GM12878 (cell line): ENCODE measurements at regions not wholly inside any gene's neighbourhood (a gene's known extent, or its start where the extent isn't known, plus 50 kb on each side); places are given as distances from the start of the nearest gene placed in this dataset.
A peak's percentile ranks its signal among the peaks of the same experiment; 100 is the strongest.

Experiments
- ATAC-seq: fragments of 200-7000 bp; cut with Tn5 transposase; 3 replicates; pipeline ENCODE4 v1.9.1; 2020; ENCODE audit warnings: mild to moderate bottlenecking, moderate library complexity
- BruUV-seq: library from RNA; stranded (reverse); fragments of 400-500 nt; replicated peaks from 2 replicates; lab custom pipeline; 2021; lab: Mats Ljungman, UMichigan
- CTCF ChIA-PET: fragments of 300-600 bp; sonication (Branson Sonifier 250); formaldehyde crosslinking; extraction: SDS; loops from one replicate; lab custom pipeline; 2021; ENCODE audit warnings: inconsistent platforms; lab: Yijun Ruan, JAX
- POLR2A ChIA-PET: fragments of 350-600 bp; formaldehyde crosslinking; extraction: SDS; loops from one replicate; lab custom pipeline; 2021; ENCODE audit warnings: inconsistent platforms; lab: Charles Lee
- RAD21 ChIA-PET: fragments of 300-600 bp; sonication (Branson Sonifier 250); formaldehyde crosslinking; loops from one replicate; lab custom pipeline; 2023; ENCODE audit warnings: antibody characterized with exemption; ENCODE audit not compliant: unreplicated experiment; lab: Charles Lee
- SMC1A ChIA-PET: fragments of 300-600 bp; sonication (Branson Sonifier 250); formaldehyde crosslinking; loops from one replicate; lab custom pipeline; 2023; ENCODE audit not compliant: unreplicated experiment, uncharacterized antibody; lab: Charles Lee
- DNase-seq: peaks from one replicate; pipeline ENCODE4 v3.0.0-alpha.2; 2011; ENCODE audit warnings: low read depth, low spot score
- FAIRE-seq: peaks from 3 replicates; lab custom pipeline; 2011; peaks lifted over from hg19 to GRCh38; lab: Jason Lieb, UNC
- H2AFZ ChIP-seq: 2 replicates; pipeline ENCODE4 v1.6.0; 2011; ENCODE audit warnings: low read depth, low read length, control low read depth; ENCODE audit not compliant: control insufficient read depth
- H3K27ac ChIP-seq: 2 replicates; pipeline ENCODE4 v1.5.1; 2011; ENCODE audit warnings: control low read depth; ENCODE audit not compliant: control insufficient read depth, insufficient read depth
- H3K27me3 ChIP-seq, 2 experiments: replicated peaks in 1 of 2; 2 replicates each; pipeline versions ENCODE4 v1.6.0 to v1.6.1; 2011; ENCODE audit warnings: low read length in 1 of 2; ENCODE audit not compliant: control insufficient read depth in 2 of 2, insufficient read depth in 2 of 2
- H3K36me3 ChIP-seq, 2 experiments: 2 replicates each; pipeline ENCODE4 v1.5.1; 2011; ENCODE audit warnings: low read length in 1 of 2; ENCODE audit not compliant: control insufficient read depth in 2 of 2, insufficient read depth in 2 of 2
- H3K4me1 ChIP-seq: 2 replicates; pipeline ENCODE4 v1.6.1; 2011; ENCODE audit warnings: mild to moderate bottlenecking, low read length, moderate library complexity, mixed read lengths; ENCODE audit not compliant: control insufficient read depth, insufficient read depth
- H3K4me2 ChIP-seq: 2 replicates; pipeline ENCODE4 v1.6.0; 2011; ENCODE audit warnings: control low read depth; ENCODE audit not compliant: control insufficient read depth, insufficient read depth
- H3K4me3 ChIP-seq: fragments of 200-600 bp; sonication (generic); 2 replicates; pipeline ENCODE4 v1.5.1; 2016
- H3K79me2 ChIP-seq: 2 replicates; pipeline ENCODE4 v1.6.0; 2011; ENCODE audit warnings: low read length; ENCODE audit not compliant: control insufficient read depth, insufficient read depth
- H3K9ac ChIP-seq: 2 replicates; pipeline ENCODE4 v1.8.0; 2011; ENCODE audit warnings: low read length, control low read depth, mixed read lengths; ENCODE audit not compliant: control insufficient read depth, insufficient read depth
- H3K9me3 ChIP-seq: replicated peaks from 3 replicates; pipeline ENCODE4 v1.5.1; 2011; ENCODE audit warnings: mild to moderate bottlenecking, low read length; ENCODE audit not compliant: control insufficient read depth, insufficient read depth
- H4K20me1 ChIP-seq: 2 replicates; pipeline ENCODE4 v1.6.0; 2011; ENCODE audit not compliant: control insufficient read depth, insufficient read depth
- CHD2 ChIP-seq: IDR thresholded peaks from 2 replicates; pipeline ENCODE4 v1.6.1; 2011; ENCODE audit warnings: low read depth, low read length, improper control_type of control experiment, borderline replicate concordance
- IKZF1 ChIP-seq: fragments of 450-650 bp; conservative IDR thresholded peaks from 2 replicates; pipeline ENCODE4 v1.6.1; 2017; ENCODE audit warnings: antibody characterized with exemption, mild to moderate bottlenecking
- NFYA ChIP-seq: IDR thresholded peaks from 2 replicates; pipeline ENCODE4 v1.6.1; 2011; ENCODE audit warnings: low read depth, mild to moderate bottlenecking, low read length, improper control_type of control experiment, borderline replicate concordance
- PML ChIP-seq: IDR thresholded peaks from 2 replicates; pipeline ENCODE4 v1.6.1; 2012; ENCODE audit warnings: low read length, inconsistent platforms
- SUZ12 ChIP-seq: fragments of 200-600 bp; sonication (generic); IDR thresholded peaks from one replicate; pipeline ENCODE4 v1.6.1; 2018; ENCODE audit warnings: antibody characterized with exemption, mild to moderate bottlenecking; ENCODE audit not compliant: unreplicated experiment
- ZNF24 ChIP-seq: fragments of 450-650 bp; IDR thresholded peaks from 2 replicates; pipeline ENCODE4 v1.6.1; 2017; ENCODE audit warnings: antibody characterized with exemption, mild to moderate bottlenecking
- WGBS: methylation state at CpG from one replicate; pipeline ENCODE4 v1.1.6; 2016; ENCODE audit warnings: low lambda C conversion rate; ENCODE audit not compliant: insufficient replicate concordance, insufficient coverage; ENCODE audit errors: missing lambda C conversion rate; 5-methylcytosine and 5-hydroxymethylcytosine counted together
- in situ Hi-C: fragments of 300-500 bp; cut with MboI; formaldehyde crosslinking; loops from 9 replicates; pipeline ENCODE4 v1.14.3; 2018; ENCODE audit warnings: mixed read lengths
- intact Hi-C: fragments of 100-400 bp; cut with micrococcal nuclease; formaldehyde crosslinking; loops from one replicate; pipeline ENCODE4 v1.14.2; 2022; ENCODE audit not compliant: unreplicated experiment

DNA sequence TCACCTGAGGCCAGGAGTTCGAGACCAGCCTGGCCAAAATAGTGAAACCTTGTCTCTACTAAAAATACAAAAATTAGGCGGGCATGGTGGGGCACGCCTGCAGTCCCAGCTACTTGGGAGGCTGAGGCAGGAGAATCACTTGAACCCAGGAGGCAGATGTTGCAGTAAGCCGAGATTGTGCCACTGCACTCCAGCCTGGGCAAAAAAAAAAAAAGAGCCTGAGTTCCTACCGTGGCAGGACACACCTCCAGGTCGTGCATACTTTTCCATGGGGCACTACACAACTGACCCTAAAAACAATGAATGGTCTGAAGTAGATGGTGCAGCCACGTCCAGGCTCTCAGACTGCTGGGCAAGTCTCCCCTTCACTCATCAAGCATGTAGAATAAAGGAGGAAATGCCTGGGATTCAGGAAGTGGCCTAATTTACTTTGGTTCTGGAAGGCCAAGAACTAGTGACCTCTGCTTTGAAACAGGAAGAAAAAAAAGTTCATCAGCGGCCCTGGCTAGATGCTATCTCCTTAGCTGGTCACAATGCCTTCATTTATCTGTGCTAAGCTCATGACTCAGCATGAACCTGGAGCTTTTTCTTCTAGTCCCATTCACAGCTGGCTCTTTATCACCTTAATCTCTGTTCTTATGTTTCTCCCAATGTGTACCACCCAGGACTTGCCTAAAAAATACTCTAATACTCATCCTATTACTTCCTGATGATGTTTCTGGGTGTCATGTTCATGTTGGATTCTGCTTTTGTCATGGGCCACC, 55.8 kb upstream of the OR6J1 start:
- no peak for DNase-seq
- H4K20me1 ChIP-seq = no peaks in the 10 kb centered on the region
- intact Hi-C loops = no loop called here
- CTCF ChIA-PET = interaction anchor here (1.3 kb wide), 1 partner anchor 153 kb away, joined by 4 read pairs; no protein-coding TSS in a partner anchor
- H3K9ac ChIP-seq = no peak overlapping the region
- FAIRE-seq = no peak
- H3K4me1 ChIP-seq = no peaks in the 10 kb centered on the region
- H3K36me3 ChIP-seq = no peaks in the 10 kb centered on the region
- no peak overlapping the region for H3K4me2 ChIP-seq
- H2AFZ ChIP-seq = no peak overlapping the region
- no peak for ATAC-seq
- no peak overlapping the region for H3K4me3 ChIP-seq
- no peak for TF ChIP-seq PML
- no peak for TF ChIP-seq NFYA
- no peak for TF ChIP-seq CHD2
- no peak for TF ChIP-seq ZNF24
- TF ChIP-seq, all 136 proteins: peak for 0
- ChIA-PET POLR2A (no interaction called here), RAD21 (no interaction called here), SMC1A (no interaction called here)
- no peaks in the 10 kb centered on the region; a peak in 1 of 4 replicates for H3K27me3 ChIP-seq
- H3K27ac ChIP-seq = no peak overlapping the region
- 21% methylated on average over 8 of the region's 8 CpGs for WGBS
- BruUV-seq = no TSS peak
- no peaks in the 10 kb centered on the region for H3K9me3 ChIP-seq
- H3K79me2 ChIP-seq = no peaks in the 10 kb centered on the region
- in situ Hi-C loops = no loop called here

DNA sequence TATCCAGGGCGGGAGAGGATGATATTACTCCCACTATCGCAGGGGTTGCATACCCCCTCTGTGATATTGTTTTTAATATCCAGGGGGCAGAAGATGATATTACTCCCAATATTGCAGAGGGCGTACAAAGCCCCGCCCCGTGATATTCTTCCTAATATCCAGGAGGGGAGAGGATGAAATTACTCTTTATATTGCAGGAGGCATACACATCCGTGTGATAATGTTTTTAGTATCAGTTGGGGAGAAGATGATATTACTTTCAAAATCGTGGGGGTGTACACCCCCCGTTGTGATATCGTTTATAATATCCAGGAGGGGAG, 52.9 kb upstream of the OXA1L start:
- H3K27me3 ChIP-seq = no peaks in the 10 kb centered on the region
- H3K79me2 ChIP-seq = no peaks in the 10 kb centered on the region
- POLR2A ChIA-PET = interaction anchor here (0.6 to 0.7 kb wide), 6 partner anchors 108 to 496 kb away, joined by 3 to 5 read pairs (median 4); partner anchors contain the start of gene PRMT5
- ATAC-seq (no peak), DNase-seq (no peak), FAIRE-seq (no peak)
- peak overlapping the region; percentile 89 for H3K4me2 ChIP-seq
- no peaks in the 10 kb centered on the region for H3K9me3 ChIP-seq
- no peak overlapping the region; the same call in 1 of the 2 replicates for H3K27ac ChIP-seq
- intact Hi-C loops = loop anchor here (5.0 kb wide), 2 partner anchors 56 to 126 kb away; partner anchors contain the start of gene DAD1
- RAD21 ChIA-PET = interaction anchor here (0.6 to 1.0 kb wide), 9 partner anchors 13 to 237 kb away, joined by 3 to 6 read pairs (median 3); no protein-coding TSS in a partner anchor
- no TSS peak for BruUV-seq
- SMC1A ChIA-PET = interaction anchor here (0.6 kb wide), 1 partner anchor 242 kb away, joined by 3 read pairs; no protein-coding TSS in a partner anchor
- no peaks in the 10 kb centered on the region for H4K20me1 ChIP-seq
- WGBS = 61% methylated on average over 9 of the region's 9 CpGs
- peak overlapping the region; percentile 70 for H3K4me3 ChIP-seq
- H2AFZ ChIP-seq = peak overlapping the region; percentile 84
- in situ Hi-C loops = no loop called here
- H3K4me1 ChIP-seq = peaks cover 3% of the 10 kb centered on the region; the same call in 1 of the 2 replicates
- H3K9ac ChIP-seq = peak overlapping the region; percentile 38; the same call in 1 of the 2 replicates
- no peak for TF ChIP-seq SUZ12
- TF ChIP-seq IKZF1 = 0 out of 2 replicates have a peak, but pooled peaks have one; percentile 1
- CTCF ChIA-PET = interaction anchor here (0.9 to 1.0 kb wide), 4 partner anchors 56 to 139 kb away, joined by 3 to 4 read pairs (median 3); no protein-coding TSS in a partner anchor
- no peaks in the 10 kb centered on the region for H3K36me3 ChIP-seq
